ENCODE measurements at regions not wholly inside any gene's neighbourhood (a gene's known extent, or its start where the extent isn't known, plus 50 kb on each side); places are given as distances from the start of the nearest gene placed in this dataset.

- no peak for DNase-seq (ENCODE audit: low spot score)
These were observed 1033.9 kb downstream of the TBC1D22A start for GRCh38 chr22:47796128-47796908.

- DNase-seq (ENCODE audit: low spot score), result no peak
These were observed 1033.2 kb downstream of the TBC1D22A start for GRCh38 chr22:47795477-47796127.

- DNase-seq (ENCODE audit: low spot score), result no peak
These were observed 1032.4 kb downstream of the TBC1D22A start for GRCh38 chr22:47794851-47795250.

- DNase-seq (ENCODE audit: low spot score), result no peak
These were observed 1031.1 kb downstream of the TBC1D22A start for GRCh38 chr22:47793304-47794101.

- no peak for DNase-seq (ENCODE audit: low spot score)
These were observed 1026.7 kb downstream of the TBC1D22A start for GRCh38 chr22:47789171-47789570.

- no peak for DNase-seq (ENCODE audit: low spot score)
These were observed 1026.0 kb downstream of the TBC1D22A start for GRCh38 chr22:47788461-47788860.

GRCh38 chr22:47787501-47788227 is 1025.2 kb downstream of the TBC1D22A start:
- no peak for DNase-seq (ENCODE audit: low spot score)

GRCh38 chr22:47786650-47787290 is 1024.3 kb downstream of the TBC1D22A start:
- no peak for DNase-seq (ENCODE audit: low spot score)

GRCh38 chr22:47784991-47785390 is 1022.5 kb downstream of the TBC1D22A start:
- DNase-seq (ENCODE audit: low spot score), result no peak

GRCh38 chr22:47784367-47784983 is 1022.0 kb downstream of the TBC1D22A start:
- DNase-seq (ENCODE audit: low spot score), result no peak

- DNase-seq (ENCODE audit: low spot score), result no peak
These were observed 1021.2 kb downstream of the TBC1D22A start for GRCh38 chr22:47783433-47784366.

GRCh38 chr22:47782328-47783075 is 1020.1 kb downstream of the TBC1D22A start:
- no peak for DNase-seq (ENCODE audit: low spot score)

- no peak for DNase-seq (ENCODE audit: low spot score)
These were observed 1019.1 kb downstream of the TBC1D22A start for GRCh38 chr22:47781427-47782111.

GRCh38 chr22:47781024-47781423 is 1018.6 kb downstream of the TBC1D22A start:
- DNase-seq (ENCODE audit: low spot score), result no peak

- DNase-seq (ENCODE audit: low spot score), result no peak
These were observed 1017.9 kb downstream of the TBC1D22A start for GRCh38 chr22:47780281-47780875.

GRCh38 chr22:47779474-47779873 is 1017.0 kb downstream of the TBC1D22A start:
- no peak for DNase-seq (ENCODE audit: low spot score)

- no peak for DNase-seq (ENCODE audit: low spot score)
These were observed 1015.8 kb downstream of the TBC1D22A start for GRCh38 chr22:47778160-47778658.

- DNase-seq (ENCODE audit: low spot score), result no peak
These were observed 1015.0 kb downstream of the TBC1D22A start for GRCh38 chr22:47777426-47777825.
